ENCODE measurements at regions not wholly inside any gene's neighbourhood (a gene's known extent, or its start where the extent isn't known, plus 50 kb on each side); places are given as distances from the start of the nearest gene placed in this dataset.

- Histone ChIP-seq H2AK5ac (ENCODE audit: low read depth, low read length) (no peak overlapping the region), H3K14ac (ENCODE audit: low read length) (no peak overlapping the region), H3K9ac (ENCODE audit: low read depth, low read length, poor library complexity) (no peak overlapping the region), H3K4me2 (ENCODE audit: insufficient read depth, low read length, poor library complexity, severe bottlenecking) (no peak overlapping the region), H2BK15ac (ENCODE audit: low read length) (no peak overlapping the region), H2BK5ac (ENCODE audit: low read length) (no peak overlapping the region), H4K8ac (ENCODE audit: low read depth, low read length) (no peak overlapping the region), H3K9me3 (replicated peaks in 1 of 2; ENCODE audit: control insufficient read depth in 2 of 2, insufficient read depth in 1 of 2, low read depth in 1 of 2, low read length in 2 of 2) (no peaks in the 10 kb centered on the region), H3K4ac (ENCODE audit: low read length) (no peak overlapping the region), H3K79me1 (ENCODE audit: low read depth, low read length) (no peaks in the 10 kb centered on the region), H3K27ac (replicated peaks; ENCODE audit: low read length) (no peak overlapping the region), H2BK12ac (ENCODE audit: low read length) (no peak overlapping the region), H4K91ac (ENCODE audit: low read depth, low read length, poor library complexity) (no peak overlapping the region), H3K4me3 (ENCODE audit: low read length in 2 of 2) (no peak overlapping the region), H2AFZ (ENCODE audit: low read length) (no peak overlapping the region), H3K27me3 (ENCODE audit: control insufficient read depth in 3 of 3, insufficient read depth in 3 of 3, low read depth in 1 of 3, low read length in 3 of 3) (no peaks in the 10 kb centered on the region), H3K23ac (ENCODE audit: low read depth, low read length, poor library complexity) (no peak overlapping the region), H2BK120ac (ENCODE audit: low read depth, low read length) (no peak overlapping the region), H3K36me3 (replicated peaks in 1 of 2; ENCODE audit: control insufficient read depth in 2 of 2, insufficient read depth in 2 of 2, low read length in 2 of 2) (no peaks in the 10 kb centered on the region), H3K18ac (ENCODE audit: low read length) (no peak overlapping the region), H3K4me1 (ENCODE audit: control insufficient read depth in 2 of 2, insufficient read depth in 1 of 2, low read depth in 1 of 2, low read length in 2 of 2) (no peaks in the 10 kb centered on the region)
- no CpG with 5 or more reads among the region's 1 CpG for WGBS, 2 donors (ENCODE audit: extremely low coverage in 2 of 2, insufficient read length in 2 of 2, insufficient replicate concordance in 1 of 2)
- no peak for DNase-seq (ENCODE audit: low spot score)
Measured at GRCh38 chr3:102060814-102061213, 211.5 kb downstream of the NFKBIZ start.

DNA sequence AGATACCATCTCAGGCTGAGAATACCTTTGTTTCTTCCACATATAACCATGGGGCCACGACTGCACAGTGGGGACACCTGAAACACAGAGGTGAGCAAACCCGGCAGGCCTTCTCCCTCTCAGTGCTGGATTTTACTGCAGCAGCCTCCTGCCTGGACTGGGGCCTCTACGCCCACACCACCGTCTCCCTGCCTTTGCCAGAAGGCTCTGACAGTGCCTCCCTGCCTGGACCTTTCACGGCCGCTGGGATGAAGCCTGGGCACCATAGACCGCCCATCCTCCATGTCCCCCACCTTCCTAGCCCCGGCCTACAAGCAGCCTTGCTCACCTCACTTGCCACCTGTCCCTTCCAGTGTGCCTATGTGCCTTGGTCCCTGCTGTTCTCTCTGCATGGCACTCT lies 214.3 kb downstream of the NFKBIZ start:
- Histone ChIP-seq H3K9ac (ENCODE audit: low read depth, low read length, poor library complexity) (no peak overlapping the region), H3K9me3 (replicated peaks in 1 of 2; ENCODE audit: control insufficient read depth in 2 of 2, insufficient read depth in 1 of 2, low read depth in 1 of 2, low read length in 2 of 2) (no peaks in the 10 kb centered on the region), H3K79me1 (ENCODE audit: low read depth, low read length) (no peaks in the 10 kb centered on the region), H2BK5ac (ENCODE audit: low read length) (no peak overlapping the region), H2BK15ac (ENCODE audit: low read length) (peak overlapping the region; percentile 20), H2AFZ (ENCODE audit: low read length) (no peak overlapping the region), H3K4me3 (ENCODE audit: low read length in 2 of 2) (peak overlapping the region in 1 of 2 donors; percentile 2), H3K14ac (ENCODE audit: low read length) (no peak overlapping the region), H4K8ac (ENCODE audit: low read depth, low read length) (no peak overlapping the region), H3K27me3 (ENCODE audit: control insufficient read depth in 3 of 3, insufficient read depth in 3 of 3, low read depth in 1 of 3, low read length in 3 of 3) (no peaks in the 10 kb centered on the region), H3K4ac (ENCODE audit: low read length) (peak overlapping the region; percentile 38), H3K27ac (replicated peaks; ENCODE audit: low read length) (no peak overlapping the region), H3K4me2 (ENCODE audit: insufficient read depth, low read length, poor library complexity, severe bottlenecking) (no peak overlapping the region), H2BK12ac (ENCODE audit: low read length) (no peak overlapping the region), H3K23ac (ENCODE audit: low read depth, low read length, poor library complexity) (no peak overlapping the region), H2AK5ac (ENCODE audit: low read depth, low read length) (peak overlapping the region; percentile 19), H3K4me1 (ENCODE audit: control insufficient read depth in 2 of 2, insufficient read depth in 1 of 2, low read depth in 1 of 2, low read length in 2 of 2) (no peaks in the 10 kb centered on the region), H3K18ac (ENCODE audit: low read length) (no peak overlapping the region), H3K36me3 (replicated peaks in 1 of 2; ENCODE audit: control insufficient read depth in 2 of 2, insufficient read depth in 2 of 2, low read length in 2 of 2) (no peaks in the 10 kb centered on the region), H4K91ac (ENCODE audit: low read depth, low read length, poor library complexity) (no peak overlapping the region), H2BK120ac (ENCODE audit: low read depth, low read length) (no peak overlapping the region)
- no peak for DNase-seq (ENCODE audit: low spot score)
- no CpG with 5 or more reads among the region's 8 CpGs for WGBS, 2 donors (ENCODE audit: extremely low coverage in 2 of 2, insufficient read length in 2 of 2, insufficient replicate concordance in 1 of 2)

GRCh38 chr3:102066470-102066869 lies 217.2 kb downstream of the NFKBIZ start:
- Histone ChIP-seq H3K79me1 (ENCODE audit: low read depth, low read length) (no peaks in the 10 kb centered on the region), H2BK15ac (ENCODE audit: low read length) (no peak overlapping the region), H3K4ac (ENCODE audit: low read length) (no peak overlapping the region), H4K8ac (ENCODE audit: low read depth, low read length) (no peak overlapping the region), H3K36me3 (replicated peaks in 1 of 2; ENCODE audit: control insufficient read depth in 2 of 2, insufficient read depth in 2 of 2, low read length in 2 of 2) (no peaks in the 10 kb centered on the region), H2BK120ac (ENCODE audit: low read depth, low read length) (no peak overlapping the region), H3K4me2 (ENCODE audit: insufficient read depth, low read length, poor library complexity, severe bottlenecking) (no peak overlapping the region), H3K9me3 (replicated peaks in 1 of 2; ENCODE audit: control insufficient read depth in 2 of 2, insufficient read depth in 1 of 2, low read depth in 1 of 2, low read length in 2 of 2) (peaks cover 0 to 2% of the 10 kb centered on the region in 2 donors), H4K91ac (ENCODE audit: low read depth, low read length, poor library complexity) (no peak overlapping the region), H3K4me1 (ENCODE audit: control insufficient read depth in 2 of 2, insufficient read depth in 1 of 2, low read depth in 1 of 2, low read length in 2 of 2) (no peaks in the 10 kb centered on the region), H2BK5ac (ENCODE audit: low read length) (no peak overlapping the region), H3K4me3 (ENCODE audit: low read length in 2 of 2) (no peak overlapping the region), H3K18ac (ENCODE audit: low read length) (no peak overlapping the region), H3K27ac (replicated peaks; ENCODE audit: low read length) (no peak overlapping the region), H2BK12ac (ENCODE audit: low read length) (no peak overlapping the region), H3K23ac (ENCODE audit: low read depth, low read length, poor library complexity) (no peak overlapping the region), H3K27me3 (ENCODE audit: control insufficient read depth in 3 of 3, insufficient read depth in 3 of 3, low read depth in 1 of 3, low read length in 3 of 3) (no peaks in the 10 kb centered on the region), H3K14ac (ENCODE audit: low read length) (no peak overlapping the region), H2AFZ (ENCODE audit: low read length) (no peak overlapping the region), H2AK5ac (ENCODE audit: low read depth, low read length) (no peak overlapping the region), H3K9ac (ENCODE audit: low read depth, low read length, poor library complexity) (no peak overlapping the region)
- no CpG with 5 or more reads among the region's 1 CpG for whole genome bisulfite sequencing, 2 donors (ENCODE audit: extremely low coverage in 2 of 2, insufficient read length in 2 of 2, insufficient replicate concordance in 1 of 2)
- DNase-seq (ENCODE audit: low spot score) = no peak

DNA sequence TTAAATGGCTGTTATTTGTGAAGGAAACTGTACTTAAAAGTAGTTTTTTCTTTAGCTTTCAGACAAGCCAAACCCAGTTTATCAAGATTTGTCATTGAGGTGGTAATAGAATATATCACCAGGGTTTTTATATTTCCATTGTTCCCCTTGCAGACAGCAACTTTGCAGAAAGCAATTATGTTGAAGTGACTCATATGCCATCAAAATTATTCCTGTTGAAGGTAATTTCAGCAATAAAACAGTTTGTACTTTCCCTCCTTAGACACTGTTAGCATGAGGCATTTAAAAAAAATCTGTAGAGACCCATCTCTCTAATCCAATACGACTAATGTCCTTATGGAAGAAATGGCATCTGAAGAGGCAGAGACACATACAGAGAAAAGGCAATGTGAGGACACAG lies 219.0 kb downstream of the NFKBIZ start:
- Histone ChIP-seq H3K36me3 (replicated peaks in 1 of 2; ENCODE audit: control insufficient read depth in 2 of 2, insufficient read depth in 2 of 2, low read length in 2 of 2) (no peaks in the 10 kb centered on the region), H3K9ac (ENCODE audit: low read depth, low read length, poor library complexity) (no peak overlapping the region), H4K8ac (ENCODE audit: low read depth, low read length) (no peak overlapping the region), H2AK5ac (ENCODE audit: low read depth, low read length) (no peak overlapping the region), H3K4me2 (ENCODE audit: insufficient read depth, low read length, poor library complexity, severe bottlenecking) (no peak overlapping the region), H3K27me3 (ENCODE audit: control insufficient read depth in 3 of 3, insufficient read depth in 3 of 3, low read depth in 1 of 3, low read length in 3 of 3) (no peaks in the 10 kb centered on the region), H3K4me1 (ENCODE audit: control insufficient read depth in 2 of 2, insufficient read depth in 1 of 2, low read depth in 1 of 2, low read length in 2 of 2) (no peaks in the 10 kb centered on the region), H3K4ac (ENCODE audit: low read length) (no peak overlapping the region), H3K23ac (ENCODE audit: low read depth, low read length, poor library complexity) (no peak overlapping the region), H2BK5ac (ENCODE audit: low read length) (no peak overlapping the region), H3K27ac (replicated peaks; ENCODE audit: low read length) (no peak overlapping the region), H2AFZ (ENCODE audit: low read length) (no peak overlapping the region), H2BK12ac (ENCODE audit: low read length) (no peak overlapping the region), H2BK120ac (ENCODE audit: low read depth, low read length) (no peak overlapping the region), H3K79me1 (ENCODE audit: low read depth, low read length) (no peaks in the 10 kb centered on the region), H3K18ac (ENCODE audit: low read length) (no peak overlapping the region), H3K14ac (ENCODE audit: low read length) (no peak overlapping the region), H4K91ac (ENCODE audit: low read depth, low read length, poor library complexity) (no peak overlapping the region), H3K4me3 (ENCODE audit: low read length in 2 of 2) (no peak overlapping the region), H3K9me3 (replicated peaks in 1 of 2; ENCODE audit: control insufficient read depth in 2 of 2, insufficient read depth in 1 of 2, low read depth in 1 of 2, low read length in 2 of 2) (peaks cover 0 to 2% of the 10 kb centered on the region in 2 donors), H2BK15ac (ENCODE audit: low read length) (no peak overlapping the region)
- WGBS, 2 donors (ENCODE audit: extremely low coverage in 2 of 2, insufficient read length in 2 of 2, insufficient replicate concordance in 1 of 2) = no CpG with 5 or more reads among the region's 1 CpG
- DNase-seq (ENCODE audit: low spot score) = no peak
